ENCODE measurements at regions not wholly inside any gene's neighbourhood (a gene's known extent, or its start where the extent isn't known, plus 50 kb on each side); places are given as distances from the start of the nearest gene placed in this dataset.

DNA sequence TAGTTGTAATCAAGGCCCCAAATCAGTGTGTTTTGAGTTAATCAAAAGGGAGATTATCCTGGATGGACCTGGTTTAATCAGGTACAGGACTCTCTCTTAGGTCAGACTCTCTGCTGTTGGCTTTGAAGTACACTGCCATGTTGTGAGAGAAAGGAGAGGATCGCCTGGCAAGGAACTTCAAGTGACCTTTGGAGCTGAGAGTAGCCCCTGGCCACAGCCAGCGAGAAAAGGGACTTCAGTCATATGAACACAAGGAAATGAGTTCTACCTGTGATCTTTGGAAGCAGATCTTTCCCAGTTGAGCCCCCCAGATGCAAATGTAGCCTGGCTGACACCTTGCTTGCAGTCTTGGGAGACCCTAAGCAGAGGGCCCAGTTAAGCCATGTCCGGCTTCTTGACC lies 68.3 kb upstream of the CPM start:
- TF ChIP-seq, protein P1, sequence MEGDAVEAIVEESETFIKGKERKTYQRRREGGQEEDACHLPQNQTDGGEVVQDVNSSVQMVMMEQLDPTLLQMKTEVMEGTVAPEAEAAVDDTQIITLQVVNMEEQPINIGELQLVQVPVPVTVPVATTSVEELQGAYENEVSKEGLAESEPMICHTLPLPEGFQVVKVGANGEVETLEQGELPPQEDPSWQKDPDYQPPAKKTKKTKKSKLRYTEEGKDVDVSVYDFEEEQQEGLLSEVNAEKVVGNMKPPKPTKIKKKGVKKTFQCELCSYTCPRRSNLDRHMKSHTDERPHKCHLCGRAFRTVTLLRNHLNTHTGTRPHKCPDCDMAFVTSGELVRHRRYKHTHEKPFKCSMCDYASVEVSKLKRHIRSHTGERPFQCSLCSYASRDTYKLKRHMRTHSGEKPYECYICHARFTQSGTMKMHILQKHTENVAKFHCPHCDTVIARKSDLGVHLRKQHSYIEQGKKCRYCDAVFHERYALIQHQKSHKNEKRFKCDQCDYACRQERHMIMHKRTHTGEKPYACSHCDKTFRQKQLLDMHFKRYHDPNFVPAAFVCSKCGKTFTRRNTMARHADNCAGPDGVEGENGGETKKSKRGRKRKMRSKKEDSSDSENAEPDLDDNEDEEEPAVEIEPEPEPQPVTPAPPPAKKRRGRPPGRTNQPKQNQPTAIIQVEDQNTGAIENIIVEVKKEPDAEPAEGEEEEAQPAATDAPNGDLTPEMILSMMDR (IDR thresholded peaks at IDR 0.05; ENCODE audit: unreplicated experiment), result no peak
- DNase-seq (ENCODE audit: low spot score, unreplicated experiment), result no peak
- H3K4me3 Mint-ChIP-seq (ENCODE audit: low read depth), result no peak overlapping the region
- H3K4me1 Mint-ChIP-seq (ENCODE audit: low read depth), result peaks cover 16% of the 10 kb centered on the region
- H3K27ac Mint-ChIP-seq, result peak overlapping the region; percentile 53
- peaks cover 3% of the 10 kb centered on the region for H3K27me3 Mint-ChIP-seq
- peaks cover 2% of the 10 kb centered on the region for H3K36me3 Mint-ChIP-seq (ENCODE audit: insufficient read depth)
- peaks cover 30% of the 10 kb centered on the region for H3K9me3 Mint-ChIP-seq (ENCODE audit: low read depth)

DNA sequence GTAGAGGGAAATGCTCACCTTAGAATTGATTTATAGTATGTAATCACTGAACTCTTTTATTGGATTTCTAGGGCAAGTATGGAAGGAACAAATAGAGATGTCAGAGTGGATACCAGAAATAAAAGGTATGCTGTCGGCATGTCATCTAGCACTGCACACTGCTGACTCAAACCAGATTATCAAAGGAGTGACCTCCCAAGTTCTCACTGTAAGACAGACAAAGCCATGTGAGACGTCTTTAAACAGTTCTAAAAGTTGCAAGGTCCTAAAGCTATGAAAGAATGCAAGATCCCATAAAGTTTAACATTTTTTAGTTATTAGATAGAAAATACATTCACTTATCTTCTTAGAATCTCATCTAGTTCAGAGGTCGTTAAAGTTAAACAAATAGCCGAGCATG lies 70.0 kb upstream of the CPM start:
- DNase-seq (ENCODE audit: low spot score, unreplicated experiment), result no peak
- TF ChIP-seq, protein P1 (IDR thresholded peaks at IDR 0.05; ENCODE audit: unreplicated experiment), result no peak
- Mint-ChIP-seq H3K27me3 (peaks cover 3% of the 10 kb centered on the region), H3K4me1 (ENCODE audit: low read depth) (peaks cover 27% of the 10 kb centered on the region), H3K36me3 (ENCODE audit: insufficient read depth) (peaks cover 2% of the 10 kb centered on the region), H3K9me3 (ENCODE audit: low read depth) (peaks cover 22% of the 10 kb centered on the region), H3K4me3 (ENCODE audit: low read depth) (no peak overlapping the region), H3K27ac (no peak overlapping the region)

GRCh38 chr12:69003991-69004390 lies 71.0 kb upstream of the CPM start:
- peaks cover 3% of the 10 kb centered on the region for H3K27me3 Mint-ChIP-seq
- H3K4me1 Mint-ChIP-seq (ENCODE audit: low read depth), result peaks cover 27% of the 10 kb centered on the region
- no peak overlapping the region for H3K27ac Mint-ChIP-seq
- H3K36me3 Mint-ChIP-seq (ENCODE audit: insufficient read depth), result peaks cover 2% of the 10 kb centered on the region
- DNase-seq (ENCODE audit: low spot score, unreplicated experiment), result no peak
- TF ChIP-seq, protein P1 (IDR thresholded peaks at IDR 0.05; ENCODE audit: unreplicated experiment), result no peak
- peaks cover 13% of the 10 kb centered on the region for H3K9me3 Mint-ChIP-seq (ENCODE audit: low read depth)
- H3K4me3 Mint-ChIP-seq (ENCODE audit: low read depth), result no peak overlapping the region

- TF ChIP-seq, protein P1 (IDR thresholded peaks at IDR 0.05; ENCODE audit: unreplicated experiment), result no peak
- peaks cover 22% of the 10 kb centered on the region for H3K4me1 Mint-ChIP-seq (ENCODE audit: low read depth)
- no peak for DNase-seq (ENCODE audit: low spot score, unreplicated experiment)
- peaks cover 3% of the 10 kb centered on the region for H3K27me3 Mint-ChIP-seq
- no peak overlapping the region for H3K27ac Mint-ChIP-seq
- peaks cover 3% of the 10 kb centered on the region for H3K9me3 Mint-ChIP-seq (ENCODE audit: low read depth)
- H3K4me3 Mint-ChIP-seq (ENCODE audit: low read depth), result no peak overlapping the region
- no peaks in the 10 kb centered on the region for H3K36me3 Mint-ChIP-seq (ENCODE audit: insufficient read depth)
Measured at GRCh38 chr12:69007101-69007854, 74.3 kb upstream of the CPM start.

DNA sequence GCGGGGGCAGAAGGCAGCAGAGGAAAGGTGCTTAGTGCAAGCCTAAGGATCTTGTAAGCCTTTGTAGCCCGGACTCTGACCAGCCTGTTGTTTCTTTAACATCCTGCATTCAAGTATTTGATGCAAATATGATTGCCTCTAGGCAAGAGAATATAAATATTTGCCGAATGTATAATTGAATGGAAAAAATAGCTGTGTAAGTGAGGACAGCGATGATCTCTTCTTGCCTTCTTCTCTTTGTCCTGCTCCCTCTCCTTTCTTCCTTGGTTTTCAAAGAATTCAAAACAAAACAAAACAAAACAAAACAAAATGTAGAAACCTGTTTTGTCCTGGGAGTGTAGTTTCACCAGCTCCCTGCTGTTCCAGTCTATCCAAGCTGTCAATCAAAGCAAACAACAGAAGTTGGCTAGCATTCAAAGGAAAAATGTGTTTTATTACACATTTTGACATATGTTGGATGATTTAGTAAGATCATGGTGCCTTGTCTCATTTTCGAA lies 74.9 kb upstream of the CPM start:
- TF ChIP-seq, protein P1 (IDR thresholded peaks at IDR 0.05; ENCODE audit: unreplicated experiment), result no peak
- peaks cover 3% of the 10 kb centered on the region for H3K27me3 Mint-ChIP-seq
- no peak overlapping the region for H3K27ac Mint-ChIP-seq
- H3K9me3 Mint-ChIP-seq (ENCODE audit: low read depth), result peaks cover 1% of the 10 kb centered on the region
- peaks cover 19% of the 10 kb centered on the region for H3K4me1 Mint-ChIP-seq (ENCODE audit: low read depth)
- no peaks in the 10 kb centered on the region for H3K36me3 Mint-ChIP-seq (ENCODE audit: insufficient read depth)
- no peak overlapping the region for H3K4me3 Mint-ChIP-seq (ENCODE audit: low read depth)
- no peak for DNase-seq (ENCODE audit: low spot score, unreplicated experiment)
